IMR-90 (cell line): ENCODE measurements at regions not wholly inside any gene's neighbourhood (a gene's known extent, or its start where the extent isn't known, plus 50 kb on each side); places are given as distances from the start of the nearest gene placed in this dataset.

Experiments used
- ATAC-seq: fragments of 200-7000 bp; cut with Tn5 transposase; 2 replicates; pipeline ENCODE4 v1.9.1; 2020; ENCODE audit warnings: low read depth, mild to moderate bottlenecking, moderate library complexity
- BruUV-seq: library from RNA; stranded (reverse); fragments of 400-500 nt; replicated peaks from 2 replicates; lab custom pipeline; 2021; lab: Mats Ljungman, UMichigan
- CTCF ChIA-PET: fragments of 300-600 bp; formaldehyde crosslinking; extraction: SDS; loops from one replicate; lab custom pipeline; 2021; ENCODE audit warnings: antibody characterized with exemption; lab: Yijun Ruan, JAX
- POLR2A ChIA-PET: fragments of 300-600 bp; sonication (Branson Sonifier 250); formaldehyde crosslinking; loops from one replicate; lab custom pipeline; 2022; ENCODE audit warnings: antibody characterized with exemption; ENCODE audit not compliant: unreplicated experiment; lab: Charles Lee
- DNase-seq: peaks from one replicate; pipeline ENCODE4 v3.0.0; 2013
- H2AFZ ChIP-seq: replicated peaks from 2 replicates; pipeline ENCODE3; 2013; ENCODE audit warnings: low read length, mild to moderate bottlenecking; ENCODE audit not compliant: poor library complexity
- H2AK5ac ChIP-seq: 2 replicates; pipeline ENCODE4 v1.6.1; 2013; ENCODE audit warnings: low read depth, low read length, inconsistent platforms
- H2AK9ac ChIP-seq: replicated peaks from 2 replicates; pipeline ENCODE3; 2013; ENCODE audit warnings: mild to moderate bottlenecking, low read depth, low read length, moderate library complexity; ENCODE audit not compliant: poor library complexity
- H2BK120ac ChIP-seq: 2 replicates; pipeline ENCODE4 v1.6.1; 2013; ENCODE audit warnings: low read depth, low read length, inconsistent platforms
- H2BK15ac ChIP-seq: 3 replicates; pipeline ENCODE4 v1.6.1; 2013; ENCODE audit warnings: low read depth, low read length, inconsistent platforms
- H2BK20ac ChIP-seq: 2 replicates; pipeline ENCODE4 v1.6.1; 2013; ENCODE audit warnings: low read depth, mild to moderate bottlenecking, inconsistent platforms, low read length, moderate library complexity
- H2BK5ac ChIP-seq: 2 replicates; pipeline ENCODE4 v1.6.1; 2013; ENCODE audit warnings: mild to moderate bottlenecking, low read depth, low read length, inconsistent platforms; ENCODE audit not compliant: poor library complexity, severe bottlenecking
- H3K14ac ChIP-seq: replicated peaks from 2 replicates; pipeline ENCODE4 v1.6.1; 2013; ENCODE audit warnings: low read depth, low read length, inconsistent platforms
- H3K18ac ChIP-seq: 2 replicates; pipeline ENCODE4 v1.6.1; 2013; ENCODE audit warnings: low read depth, low read length, control low read depth
- H3K23ac ChIP-seq: 2 replicates; pipeline ENCODE4 v1.6.1; 2013; ENCODE audit warnings: low read depth, low read length, inconsistent platforms
- H3K27ac ChIP-seq: 2 replicates; pipeline ENCODE4 v1.5.1; 2013; ENCODE audit warnings: mild to moderate bottlenecking, control low read depth, low read length; ENCODE audit not compliant: insufficient read depth
- H3K27me3 ChIP-seq: 2 replicates; pipeline ENCODE4 v1.6.1; 2013; ENCODE audit warnings: low read length; ENCODE audit not compliant: control insufficient read depth, insufficient read depth
- H3K36me3 ChIP-seq: 2 replicates; pipeline ENCODE4 v1.6.1; 2013; ENCODE audit warnings: low read length, mixed read lengths; ENCODE audit not compliant: control insufficient read depth, insufficient read depth
- H3K4ac ChIP-seq: 2 replicates; pipeline ENCODE4 v1.6.1; 2013; ENCODE audit warnings: low read depth, low read length, inconsistent platforms
- H3K4me1 ChIP-seq: 2 replicates; pipeline ENCODE4 v1.6.1; 2013; ENCODE audit warnings: low read length, mixed read lengths; ENCODE audit not compliant: control insufficient read depth, insufficient read depth
- H3K4me2 ChIP-seq: 2 replicates; pipeline ENCODE4 v1.6.1; 2013; ENCODE audit warnings: low read depth, mild to moderate bottlenecking, control low read depth, low read length, moderate library complexity
- H3K4me3 ChIP-seq: 2 replicates; pipeline ENCODE4 v1.5.1; 2013; ENCODE audit warnings: low read depth, mild to moderate bottlenecking, control low read depth, low read length, moderate library complexity; ENCODE audit not compliant: insufficient read depth
- H3K56ac ChIP-seq: 2 replicates; pipeline ENCODE4 v1.6.1; 2013; ENCODE audit warnings: low read length, inconsistent platforms; ENCODE audit not compliant: insufficient read depth; ENCODE audit errors: extremely low read depth
- H3K79me1 ChIP-seq, 2 experiments: 2 replicates each; pipeline ENCODE4 v1.6.1; 2013; ENCODE audit warnings: low read length in 2 of 2, inconsistent platforms in 1 of 2, low read depth in 1 of 2
- H3K9ac ChIP-seq: 2 replicates; pipeline ENCODE4 v1.6.1; 2013; ENCODE audit warnings: low read depth, low read length, control low read depth
- H3K9me1 ChIP-seq: 2 replicates; pipeline ENCODE4 v1.6.1; 2013; ENCODE audit warnings: low read length, inconsistent platforms; ENCODE audit not compliant: insufficient read depth
- H3K9me3 ChIP-seq: 2 replicates; pipeline ENCODE4 v1.6.1; 2013; ENCODE audit warnings: low read length; ENCODE audit not compliant: control insufficient read depth, insufficient read depth
- H4K20me1 ChIP-seq: 2 replicates; pipeline ENCODE4 v1.6.1; 2013; ENCODE audit warnings: low read length, inconsistent platforms; ENCODE audit not compliant: insufficient read depth
- H4K5ac ChIP-seq: 2 replicates; pipeline ENCODE4 v1.6.1; 2013; ENCODE audit warnings: mild to moderate bottlenecking, low read depth, low read length, control low read depth
- H4K8ac ChIP-seq, 2 experiments: 2 replicates each; pipeline ENCODE4 v1.6.1; 2013; ENCODE audit warnings: low read depth in 2 of 2, low read length in 2 of 2, control low read depth in 1 of 2, inconsistent platforms in 1 of 2
- H4K91ac ChIP-seq: 2 replicates; pipeline ENCODE4 v1.6.1; 2013; ENCODE audit warnings: low read depth, low read length, inconsistent platforms; ENCODE audit not compliant: insufficient read depth
- BHLHE40 ChIP-seq: fragments of 150-350 bp; IDR thresholded peaks from 2 replicates; pipeline ENCODE4 v1.6.1; 2016; ENCODE audit warnings: mild to moderate bottlenecking, low read depth, low read length
- CEBPB ChIP-seq: IDR thresholded peaks from 2 replicates; pipeline ENCODE4 v1.6.1; 2012; ENCODE audit warnings: low read depth, low read length, improper control_type of control experiment
- CTCF ChIP-seq: conservative IDR thresholded peaks from 2 replicates; pipeline ENCODE4 v1.5.1; 2012; ENCODE audit warnings: mild to moderate bottlenecking, low read depth, low read length, improper control_type of control experiment
- FOS ChIP-seq: fragments of 150-350 bp; IDR thresholded peaks from 2 replicates; pipeline ENCODE4 v1.6.1; 2016; ENCODE audit warnings: low read depth, low read length
- MAFK ChIP-seq: IDR thresholded peaks from 2 replicates; pipeline ENCODE4 v1.6.1; 2012; ENCODE audit warnings: low read depth, low read length, improper control_type of control experiment
- MAZ ChIP-seq: IDR thresholded peaks from 2 replicates; pipeline ENCODE4 v1.6.1; 2012; ENCODE audit warnings: low read depth, mild to moderate bottlenecking, low read length, improper control_type of control experiment, moderate library complexity, borderline replicate concordance
- MXI1 ChIP-seq: IDR thresholded peaks from 2 replicates; pipeline ENCODE4 v1.6.1; 2012; ENCODE audit warnings: low read depth, mild to moderate bottlenecking, low read length, moderate library complexity, borderline replicate concordance
- POLR2A ChIP-seq: IDR thresholded peaks from 2 replicates; pipeline ENCODE4 v1.6.1; 2012; ENCODE audit warnings: mild to moderate bottlenecking, low read depth, low read length
- RAD21 ChIP-seq: IDR thresholded peaks from 2 replicates; pipeline ENCODE4 v1.6.1; 2012; ENCODE audit warnings: low read length, improper control_type of control experiment
- RCOR1 ChIP-seq: IDR thresholded peaks from 2 replicates; pipeline ENCODE4 v1.6.1; 2012; ENCODE audit warnings: mild to moderate bottlenecking, low read length, improper control_type of control experiment; ENCODE audit not compliant: insufficient replicate concordance
- RFX5 ChIP-seq: IDR thresholded peaks from 2 replicates; pipeline ENCODE4 v1.8.0; 2012; ENCODE audit warnings: low read depth, mild to moderate bottlenecking, low read length, moderate library complexity
- SMC3 ChIP-seq: fragments of 150-350 bp; IDR thresholded peaks from 2 replicates; pipeline ENCODE4 v1.6.1; 2016; ENCODE audit warnings: low read depth, mild to moderate bottlenecking, antibody characterized with exemption, low read length, moderate library complexity
- WGBS, 2 experiments: methylation state at CpG; one replicate each; pipeline versions ENCODE4 v1.1.5 to v1.1.7; 2013; ENCODE audit warnings: missing lambda C conversion rate in 2 of 2; ENCODE audit not compliant: insufficient read length in 1 of 2; ENCODE audit errors: extremely low coverage in 2 of 2; 5-methylcytosine and 5-hydroxymethylcytosine counted together
- dilution Hi-C: fragments of 300-500 bp; cut with HindIII; formaldehyde crosslinking; loops from one replicate; pipeline ENCODE4 v1.14.3; 2018; ENCODE audit warnings: low sequenced_read_pairs; ENCODE audit not compliant: unreplicated experiment
- in situ Hi-C: fragments of 300-500 bp; cut with MboI; formaldehyde crosslinking; loops from 3 replicates; pipeline ENCODE4 v1.14.3; 2019; ENCODE audit warnings: low sequenced_read_pairs, inconsistent platforms, mixed read lengths
- intact Hi-C: fragments of 100-400 bp; cut with micrococcal nuclease; formaldehyde crosslinking; loops from 2 replicates; pipeline ENCODE4 v1.10.0; 2022
- TF ChIP-seq, protein P1 (sequence below): fragments of 150-350 bp; IDR thresholded peaks from 2 replicates; pipeline ENCODE4 v1.6.1; 2017; ENCODE audit warnings: mild to moderate bottlenecking, antibody characterized with exemption, low read length, low read depth
- TF ChIP-seq, protein P2 (sequence below): fragments of 150-350 bp; IDR thresholded peaks from 2 replicates; pipeline ENCODE4 v1.6.1; 2016; ENCODE audit warnings: low read depth, mild to moderate bottlenecking, low read length, moderate library complexity, borderline replicate concordance

GRCh38 chr5:56673171-56673570 is 142.2 kb upstream of the MAP3K1 start:
- Histone ChIP-seq H2AFZ (no peak overlapping the region), H2AK9ac (no peak overlapping the region), H3K27me3 (no peaks in the 10 kb centered on the region), H3K56ac (no peak overlapping the region), H2BK15ac (no peak overlapping the region), H3K4me1 (peaks cover 2% of the 10 kb centered on the region), H3K4me2 (no peak overlapping the region), H2BK5ac (no peak overlapping the region), H3K9me1 (peaks cover 3% of the 10 kb centered on the region; the same call in 1 of the 2 replicates), H3K36me3 (no peaks in the 10 kb centered on the region), H3K4ac (no peak overlapping the region), H2AK5ac (no peak overlapping the region), H4K91ac (no peak overlapping the region), H2BK20ac (no peak overlapping the region), H3K14ac (no peak overlapping the region), H3K9me3 (no peaks in the 10 kb centered on the region), H4K8ac (no peak overlapping the region), H4K5ac (no peak overlapping the region), H3K4me3 (no peak overlapping the region), H3K23ac (no peak overlapping the region), H3K79me1 (no peaks in the 10 kb centered on the region), H4K20me1 (no peaks in the 10 kb centered on the region), H3K9ac (no peak overlapping the region), H2BK120ac (no peak overlapping the region), H3K27ac (no peak overlapping the region), H3K18ac (no peak overlapping the region)
- POLR2A ChIA-PET, result no interaction called here
- in situ Hi-C loops, result no loop called here
- TF ChIP-seq MAFK, result no peak
- TF ChIP-seq RCOR1, result no peak
- TF ChIP-seq MXI1, result no peak
- TF ChIP-seq, protein P1, sequence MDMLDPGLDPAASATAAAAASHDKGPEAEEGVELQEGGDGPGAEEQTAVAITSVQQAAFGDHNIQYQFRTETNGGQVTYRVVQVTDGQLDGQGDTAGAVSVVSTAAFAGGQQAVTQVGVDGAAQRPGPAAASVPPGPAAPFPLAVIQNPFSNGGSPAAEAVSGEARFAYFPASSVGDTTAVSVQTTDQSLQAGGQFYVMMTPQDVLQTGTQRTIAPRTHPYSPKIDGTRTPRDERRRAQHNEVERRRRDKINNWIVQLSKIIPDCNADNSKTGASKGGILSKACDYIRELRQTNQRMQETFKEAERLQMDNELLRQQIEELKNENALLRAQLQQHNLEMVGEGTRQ, result no peak
- no peak for TF ChIP-seq CEBPB
- no peak for TF ChIP-seq CTCF
- no peak for TF ChIP-seq RFX5
- no peak for TF ChIP-seq MAZ
- TF ChIP-seq POLR2A, result no peak
- no peak for TF ChIP-seq SMC3
- no peak for TF ChIP-seq RAD21
- TF ChIP-seq BHLHE40, result no peak
- no peak for TF ChIP-seq FOS
- TF ChIP-seq, protein P2, sequence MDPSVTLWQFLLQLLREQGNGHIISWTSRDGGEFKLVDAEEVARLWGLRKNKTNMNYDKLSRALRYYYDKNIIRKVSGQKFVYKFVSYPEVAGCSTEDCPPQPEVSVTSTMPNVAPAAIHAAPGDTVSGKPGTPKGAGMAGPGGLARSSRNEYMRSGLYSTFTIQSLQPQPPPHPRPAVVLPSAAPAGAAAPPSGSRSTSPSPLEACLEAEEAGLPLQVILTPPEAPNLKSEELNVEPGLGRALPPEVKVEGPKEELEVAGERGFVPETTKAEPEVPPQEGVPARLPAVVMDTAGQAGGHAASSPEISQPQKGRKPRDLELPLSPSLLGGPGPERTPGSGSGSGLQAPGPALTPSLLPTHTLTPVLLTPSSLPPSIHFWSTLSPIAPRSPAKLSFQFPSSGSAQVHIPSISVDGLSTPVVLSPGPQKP, result no peak
- intact Hi-C loops, result no loop called here
- ATAC-seq (no peak), DNase-seq (no peak)
- CTCF ChIA-PET, result no interaction called here
- 70% methylated on average over 5 of the region's 5 CpGs; no CpG with 5 or more reads in 1 of the 2 experiments for WGBS, 2 experiments
- dilution Hi-C loops, result no loop called here
- BruUV-seq, result no TSS peak
